Naive thymus-derived CD4-positive, alpha-beta T cell (primary cell): ENCODE measurements at regions not wholly inside any gene's neighbourhood (a gene's known extent, or its start where the extent isn't known, plus 50 kb on each side); places are given as distances from the start of the nearest gene placed in this dataset.

Experiments used
- ATAC-seq: fragments of 150-1000 bp; cut with Tn5 transposase; 2 replicates; pipeline ENCODE4 v1.10.0; 2021; ENCODE audit warnings: mild to moderate bottlenecking, moderate library complexity
- CTCF ChIA-PET: fragments of 350-600 bp; sonication (Branson Sonifier 250); formaldehyde crosslinking; loops from one replicate; lab custom pipeline; 2021; ENCODE audit warnings: antibody characterized with exemption; lab: Charles Lee
- POLR2A ChIA-PET: fragments of 350-600 bp; sonication (Branson Sonifier 250); formaldehyde crosslinking; loops from one replicate; lab custom pipeline; 2021; ENCODE audit warnings: antibody characterized with exemption, inconsistent platforms; lab: Charles Lee
- DNase-seq, 9 donors: peaks; one replicate each; pipeline versions ENCODE4 v3.0.0 to v3.0.0-alpha.2; 2020 to 2022; ENCODE audit warnings: mixed read lengths in 1 of 9
- H3K27ac ChIP-seq: one replicate; pipeline ENCODE4 v1.7.0; 2013; ENCODE audit warnings: mild to moderate bottlenecking, low read depth, low read length, moderate library complexity
- H3K27me3 ChIP-seq, 2 donors: one replicate each; pipeline ENCODE4 v1.7.0; 2013; ENCODE audit warnings: low read length in 2 of 2, mild to moderate bottlenecking in 2 of 2, moderate library complexity in 2 of 2; ENCODE audit not compliant: control insufficient read depth in 2 of 2, insufficient read depth in 2 of 2
- H3K36me3 ChIP-seq, 3 experiments: 1 replicate in 2 of 3; 2 replicates in 1 of 3; pipeline ENCODE4 v1.7.0; 2013; ENCODE audit warnings: low read length in 3 of 3, mild to moderate bottlenecking in 3 of 3, moderate library complexity in 1 of 3; ENCODE audit not compliant: insufficient read depth in 3 of 3, control insufficient read depth in 2 of 3
- H3K4me1 ChIP-seq, 2 donors: one replicate each; pipeline ENCODE4 v1.7.0; 2013; ENCODE audit warnings: low read length in 2 of 2, mild to moderate bottlenecking in 2 of 2, moderate library complexity in 1 of 2; ENCODE audit not compliant: control insufficient read depth in 2 of 2, insufficient read depth in 2 of 2
- H3K4me3 ChIP-seq: 2 replicates; pipeline ENCODE4 v1.7.0; 2013; ENCODE audit warnings: mild to moderate bottlenecking, low read length
- H3K9me3 ChIP-seq, 3 experiments: 1 replicate in 2 of 3; 2 replicates in 1 of 3; pipeline ENCODE4 v1.7.0; 2013; ENCODE audit warnings: low read length in 3 of 3; ENCODE audit not compliant: control insufficient read depth in 2 of 3
- H3K27ac Mint-ChIP-seq, 9 donors: one replicate each; pipeline ENCODE4 v1.8.0; 2020 to 2022; ENCODE audit warnings: mixed read lengths in 9 of 9, mild to moderate bottlenecking in 8 of 9, moderate library complexity in 5 of 9, inconsistent platforms in 2 of 9
- H3K27me3 Mint-ChIP-seq, 5 donors: one replicate each; pipeline ENCODE4 v1.8.0; 2021 to 2022; ENCODE audit warnings: mixed read lengths in 5 of 5, mild to moderate bottlenecking in 1 of 5
- H3K36me3 Mint-ChIP-seq, 5 donors: one replicate each; pipeline ENCODE4 v1.8.0; 2020 to 2022; ENCODE audit warnings: mixed read lengths in 5 of 5, mild to moderate bottlenecking in 3 of 5, inconsistent platforms in 1 of 5
- H3K4me1 Mint-ChIP-seq, 7 donors: one replicate each; pipeline ENCODE4 v1.8.0; 2020 to 2022; ENCODE audit warnings: mixed read lengths in 7 of 7, mild to moderate bottlenecking in 3 of 7, inconsistent platforms in 1 of 7
- H3K4me3 Mint-ChIP-seq, 10 donors: one replicate each; pipeline ENCODE4 v1.8.0; 2020 to 2022; ENCODE audit warnings: mild to moderate bottlenecking in 10 of 10, mixed read lengths in 10 of 10, moderate library complexity in 6 of 10, inconsistent platforms in 2 of 10
- H3K9me3 Mint-ChIP-seq, 11 donors: one replicate each; pipeline ENCODE4 v1.8.0; 2020 to 2022; ENCODE audit warnings: mixed read lengths in 11 of 11, mild to moderate bottlenecking in 4 of 11, inconsistent platforms in 1 of 11, moderate library complexity in 1 of 11
- intact Hi-C, 2 donors: fragments of 100-400 bp; cut with micrococcal nuclease; formaldehyde crosslinking; loops; one replicate each; pipeline ENCODE4 v1.15.1; 2023

DNA sequence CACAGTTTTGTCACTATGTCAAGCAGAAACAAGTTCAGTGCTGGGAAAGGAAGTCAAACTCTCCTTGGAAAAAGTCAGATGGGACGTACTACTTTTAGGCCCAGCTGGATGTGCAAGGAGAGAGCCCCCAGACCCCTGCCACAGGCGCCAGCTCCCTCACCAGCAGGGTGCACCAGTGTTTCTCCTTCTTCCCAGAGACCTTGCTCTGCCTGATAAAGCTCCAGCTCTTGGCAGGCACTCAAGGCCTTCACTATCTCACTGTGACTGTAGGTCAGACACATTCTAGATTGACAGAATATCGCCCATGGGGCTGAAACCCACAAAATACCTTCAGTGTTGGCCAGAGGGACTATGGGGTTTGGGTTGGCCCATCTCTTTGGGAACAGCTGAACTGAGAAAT lies 54.8 kb upstream of the CHRNB4 start:
- Histone ChIP-seq H3K27me3 (no peaks in the 10 kb centered on the region), H3K4me3 (no peak overlapping the region)
- intact Hi-C loops = no loop called here

DNA sequence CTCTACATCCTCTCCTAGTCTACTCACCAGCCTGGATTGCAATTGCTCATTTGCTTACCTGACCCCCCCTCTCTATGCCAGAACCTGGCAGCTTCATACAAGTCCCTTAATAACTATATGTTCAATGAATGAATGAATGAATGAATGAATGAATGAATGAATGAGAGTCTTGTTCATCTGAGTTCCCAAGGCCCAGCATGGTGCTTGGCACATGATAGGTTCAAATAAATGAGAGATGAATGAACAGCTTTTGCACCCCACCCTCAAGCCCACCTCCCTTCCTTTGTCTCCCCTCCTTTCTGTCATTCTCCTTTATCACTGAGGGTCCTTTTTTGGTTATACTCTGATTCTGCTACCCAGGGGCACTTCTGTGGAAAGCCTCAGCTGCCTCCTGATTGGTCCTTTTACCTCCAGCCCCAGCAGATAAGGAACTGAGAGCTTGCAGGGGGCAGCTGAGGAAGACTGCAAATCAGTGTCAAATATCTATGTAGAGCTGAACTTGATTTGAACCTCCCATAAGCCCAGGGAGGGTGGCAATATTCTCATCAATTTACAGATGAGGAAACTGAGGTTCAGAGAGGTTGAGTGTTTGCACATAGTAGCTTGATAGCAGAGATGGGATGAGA lies 54.1 kb upstream of the CHRNB4 start:
- CTCF ChIA-PET = no interaction called here
- no peak for ATAC-seq

More for the DNA sequence above, 54.8 kb upstream of the CHRNB4 start:
- Mint-ChIP-seq H3K27me3 (peaks cover 4 to 36% (median 8%) of the 10 kb centered on the region in 5 donors), H3K36me3 (no peaks in the 10 kb centered on the region), H3K9me3 (no peaks in the 10 kb centered on the region), H3K4me1 (peaks cover 0 to 2% (median 0%) of the 10 kb centered on the region in 7 donors), H3K27ac (no peak overlapping the region), H3K4me3 (no peak overlapping the region)
- H3K4me1 ChIP-seq = no peaks in the 10 kb centered on the region
- POLR2A ChIA-PET = no interaction called here
- H3K36me3 ChIP-seq = no peaks in the 10 kb centered on the region
- H3K9me3 ChIP-seq = no peaks in the 10 kb centered on the region
- no peak overlapping the region for H3K27ac ChIP-seq
- CTCF ChIA-PET = no interaction called here
- no peak for ATAC-seq
- no peak for DNase-seq

DNA sequence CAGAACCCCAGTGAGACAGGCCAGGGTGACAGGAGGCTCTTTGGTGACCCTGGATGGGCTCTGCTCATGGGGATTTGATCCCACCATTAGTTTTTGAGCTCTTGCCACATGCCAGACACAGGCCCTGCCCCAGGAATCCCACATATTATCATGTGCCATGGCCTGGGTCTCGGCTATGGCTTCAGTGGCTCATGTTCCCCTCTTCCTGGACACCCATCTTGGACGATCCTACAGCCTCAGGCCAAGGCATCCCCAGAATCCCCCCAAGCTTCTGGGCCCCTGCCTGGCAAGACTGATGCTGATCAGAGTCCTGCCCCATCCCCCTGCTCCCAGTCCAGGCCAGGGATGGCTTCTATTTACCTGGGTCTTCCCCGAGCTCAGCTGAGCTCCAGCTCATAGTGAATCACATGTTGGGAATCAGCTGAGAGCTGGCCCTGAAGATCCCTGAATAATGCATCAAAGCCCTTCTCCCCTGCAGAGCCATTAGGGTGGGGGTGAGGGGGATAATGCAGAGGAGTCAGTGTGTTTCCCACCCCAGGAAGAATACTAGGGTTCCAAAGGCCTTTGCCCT lies 50.9 kb upstream of the CHRNB4 start:
- DNase-seq (no peak), ATAC-seq (no peak)
- intact Hi-C loops = no loop called here
- Histone ChIP-seq H3K9me3 (no peaks in the 10 kb centered on the region), H3K4me3 (no peak overlapping the region), H3K4me1 (no peaks in the 10 kb centered on the region), H3K36me3 (no peaks in the 10 kb centered on the region), H3K27me3 (no peaks in the 10 kb centered on the region), H3K27ac (no peak overlapping the region)
- H3K27me3 Mint-ChIP-seq = peaks cover 0 to 10% (median 3%) of the 10 kb centered on the region in 5 donors
- H3K4me3 Mint-ChIP-seq = no peak overlapping the region
- H3K36me3 Mint-ChIP-seq = no peaks in the 10 kb centered on the region
- ChIA-PET CTCF (interaction anchor here (0.6 kb wide), 1 partner anchor 11 kb away, joined by 3 read pairs; no protein-coding TSS in a partner anchor), POLR2A (no interaction called here)
- H3K9me3 Mint-ChIP-seq = no peaks in the 10 kb centered on the region
- H3K4me1 Mint-ChIP-seq = peaks cover 0 to 2% (median 0%) of the 10 kb centered on the region in 7 donors
- H3K27ac Mint-ChIP-seq = no peak overlapping the region

More for the DNA sequence above, 54.1 kb upstream of the CHRNB4 start:
- H3K4me1 ChIP-seq = no peaks in the 10 kb centered on the region
- Mint-ChIP-seq H3K27me3 (peaks cover 4 to 34% (median 8%) of the 10 kb centered on the region in 5 donors), H3K4me3 (no peak overlapping the region), H3K9me3 (no peaks in the 10 kb centered on the region), H3K36me3 (no peaks in the 10 kb centered on the region), H3K27ac (no peak overlapping the region), H3K4me1 (peaks cover 0 to 2% (median 0%) of the 10 kb centered on the region in 7 donors)
- POLR2A ChIA-PET = no interaction called here
- DNase-seq = no peak
- intact Hi-C loops = no loop called here
- no peak overlapping the region for H3K4me3 ChIP-seq
- no peaks in the 10 kb centered on the region for H3K27me3 ChIP-seq
- H3K36me3 ChIP-seq = no peaks in the 10 kb centered on the region
- no peak overlapping the region for H3K27ac ChIP-seq
- H3K9me3 ChIP-seq = no peaks in the 10 kb centered on the region

DNA sequence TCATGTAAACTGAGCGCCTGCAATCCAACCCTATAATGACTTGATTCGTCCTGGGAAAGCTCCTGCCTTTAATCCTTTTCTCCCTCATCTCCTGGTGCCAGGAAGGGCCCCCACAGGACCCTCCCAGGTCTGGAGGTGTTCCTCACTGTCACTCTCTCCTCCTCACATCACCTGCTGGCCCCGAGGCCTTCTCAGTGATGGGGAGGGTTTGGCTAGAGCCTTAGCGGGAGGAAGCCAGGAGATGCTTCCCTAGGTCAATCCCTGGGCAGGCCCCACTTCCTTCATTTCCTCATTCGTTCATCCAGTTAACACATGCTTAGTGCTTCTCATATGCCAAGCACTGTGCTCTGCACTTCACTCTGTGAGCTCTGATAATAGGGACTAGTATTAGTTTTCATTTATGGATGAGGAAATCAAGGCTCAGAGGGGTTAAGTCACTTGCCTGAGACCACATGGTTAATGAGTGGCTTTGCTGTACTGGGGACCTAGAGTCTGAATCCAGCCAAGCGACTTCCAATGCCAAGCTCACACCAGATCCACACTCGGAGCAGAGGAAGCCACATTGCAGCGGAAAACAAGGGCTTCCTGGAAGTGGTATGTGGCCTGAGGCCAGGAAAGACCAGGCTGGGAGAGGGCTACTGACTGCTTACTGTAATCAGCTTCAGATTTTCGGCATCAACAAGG lies 50.3 kb upstream of the CHRNB4 start:
- Mint-ChIP-seq H3K9me3 (no peaks in the 10 kb centered on the region), H3K4me3 (no peak overlapping the region), H3K27me3 (peaks cover 0 to 13% (median 3%) of the 10 kb centered on the region in 5 donors), H3K27ac (no peak overlapping the region), H3K36me3 (no peaks in the 10 kb centered on the region), H3K4me1 (peaks cover 0 to 2% (median 0%) of the 10 kb centered on the region in 7 donors)
- no peak for ATAC-seq
- intact Hi-C loops = no loop called here
- no peak for DNase-seq
- no peaks in the 10 kb centered on the region for H3K4me1 ChIP-seq
- no peak overlapping the region for H3K27ac ChIP-seq
- ChIA-PET POLR2A (no interaction called here), CTCF (no interaction called here)
- H3K4me3 ChIP-seq = no peak overlapping the region
- no peaks in the 10 kb centered on the region for H3K9me3 ChIP-seq
- H3K36me3 ChIP-seq = no peaks in the 10 kb centered on the region
- H3K27me3 ChIP-seq = no peaks in the 10 kb centered on the region
